ENCODE measurements at regions not wholly inside any gene's neighbourhood (a gene's known extent, or its start where the extent isn't known, plus 50 kb on each side); places are given as distances from the start of the nearest gene placed in this dataset.

DNA sequence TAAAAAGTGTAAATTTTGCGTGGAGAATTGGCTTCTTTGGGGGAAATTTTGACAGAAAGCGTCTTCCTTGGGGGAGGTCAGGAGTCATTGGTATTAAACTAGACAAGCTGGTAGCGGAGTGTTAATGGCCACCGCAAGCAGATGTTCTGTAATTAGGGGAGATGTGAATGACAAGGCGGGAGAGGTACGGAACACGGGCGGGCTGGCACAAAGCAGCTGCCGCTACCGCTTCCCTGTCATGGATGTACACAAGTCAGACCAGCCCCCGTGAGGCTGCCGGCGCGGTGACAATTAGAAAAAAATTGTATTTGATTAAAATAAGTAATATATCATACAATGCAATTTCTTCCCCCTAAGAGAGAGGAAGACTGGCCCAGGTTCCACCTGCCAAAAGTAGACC, 501.6 kb downstream of the VRK1 start:
- no peak for DNase-seq (ENCODE audit: low read depth)

DNA sequence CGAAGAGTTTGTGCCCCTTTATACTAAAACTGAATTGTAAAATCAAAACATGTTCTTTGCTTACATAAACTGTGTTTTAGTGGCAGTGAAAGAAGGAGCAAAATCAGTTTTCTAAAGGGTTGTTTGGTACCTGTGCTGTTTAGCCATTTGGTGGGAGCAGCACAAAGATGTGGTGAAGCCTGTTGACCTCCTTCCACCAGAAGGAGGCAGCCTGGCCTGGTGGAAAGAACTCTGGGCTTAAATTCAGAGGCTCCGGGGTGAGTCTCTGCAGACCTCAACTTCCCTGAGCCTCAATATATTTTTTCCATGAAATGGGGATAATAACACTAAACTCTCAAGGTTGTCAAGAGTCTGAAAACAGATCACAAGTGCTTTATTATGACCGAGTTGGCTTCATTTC, 502.5 kb downstream of the VRK1 start:
- no peak for DNase-seq (ENCODE audit: low read depth)

DNA sequence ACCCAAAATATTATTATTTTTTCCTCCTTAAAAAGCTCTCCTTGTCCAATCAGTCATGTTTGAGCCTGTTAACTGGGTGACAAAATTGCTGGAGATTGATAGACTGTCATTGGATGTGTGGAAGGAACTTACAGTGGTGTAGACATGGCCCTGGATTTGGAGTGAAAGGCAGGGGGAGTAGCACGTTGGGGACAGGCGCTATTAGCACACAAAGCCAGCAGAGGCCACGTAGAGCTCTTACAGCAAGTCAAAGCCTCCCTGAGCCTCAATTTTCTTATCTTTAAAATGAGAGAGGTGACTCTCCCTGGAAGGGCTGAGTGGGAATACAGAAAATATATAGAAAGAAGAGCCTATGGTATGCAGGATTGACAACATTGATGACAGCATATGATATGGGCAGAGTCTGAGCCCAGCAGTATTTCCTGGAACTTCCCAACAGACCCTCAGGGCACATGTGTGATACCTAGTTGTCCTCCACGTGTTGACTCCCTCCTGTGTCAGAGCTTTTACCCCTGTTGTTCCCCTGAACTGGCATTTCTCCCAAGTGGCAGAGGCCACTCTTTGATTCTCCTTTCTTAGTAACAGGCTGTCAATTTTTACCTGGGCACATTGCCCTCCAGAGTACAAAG, 504.9 kb downstream of the VRK1 start:
- DNase-seq (ENCODE audit: low read depth) = no peak

DNA sequence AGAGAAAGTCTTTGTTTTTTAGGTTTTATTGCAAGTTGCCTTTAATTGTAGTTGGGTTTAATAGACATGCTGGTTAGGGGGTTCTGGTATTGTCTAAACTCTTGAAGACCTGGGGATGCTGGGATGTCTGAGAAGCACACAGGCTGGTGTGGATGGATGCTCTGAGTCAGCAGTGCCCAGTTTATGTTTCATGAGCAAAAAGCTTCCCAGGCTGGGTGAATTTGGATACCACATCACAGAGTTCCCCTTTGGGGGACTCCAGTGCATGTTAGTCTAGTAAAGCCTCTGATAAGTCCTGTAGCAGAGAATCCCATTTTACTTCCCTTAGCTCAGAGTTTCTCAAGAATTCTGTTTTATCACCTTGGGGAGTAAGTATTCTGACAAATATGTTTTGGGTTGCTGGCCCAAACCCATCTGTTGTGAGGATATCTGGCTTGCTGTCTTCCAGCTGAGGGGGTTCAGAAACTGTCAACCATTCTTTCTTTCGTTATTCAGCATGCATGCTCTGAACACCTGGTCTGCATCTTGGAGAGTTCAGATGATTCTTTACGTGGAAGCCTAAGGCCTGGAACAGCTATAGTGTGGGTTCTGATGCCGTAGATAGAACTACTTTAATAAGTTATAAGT, 509.1 kb downstream of the VRK1 start:
- no peak for DNase-seq (ENCODE audit: low read depth)

DNA sequence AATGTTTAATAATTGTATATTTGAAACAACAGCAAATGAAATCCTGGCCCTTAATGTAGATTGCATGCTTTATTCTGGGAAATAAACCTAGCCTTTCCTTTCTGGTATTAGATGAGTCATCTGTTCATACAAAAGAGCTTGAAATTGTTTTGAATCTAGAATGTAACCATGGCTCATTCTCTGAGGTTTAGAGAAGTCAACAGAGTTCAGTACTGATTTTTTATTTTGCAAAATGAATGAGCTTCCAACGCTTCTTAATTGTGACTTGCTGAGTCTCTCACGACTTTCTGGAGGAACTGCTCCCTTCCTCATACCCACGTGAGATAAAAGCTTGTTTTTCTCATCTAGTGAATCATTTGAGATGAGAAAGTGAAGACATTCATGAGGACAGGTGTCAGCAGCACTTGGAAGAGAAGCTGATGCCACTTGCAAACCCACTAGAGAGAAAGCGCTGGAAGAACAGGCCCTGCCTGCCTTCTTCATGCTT, 509.6 kb downstream of the VRK1 start:
- DNase-seq (ENCODE audit: low read depth) = no peak

DNA sequence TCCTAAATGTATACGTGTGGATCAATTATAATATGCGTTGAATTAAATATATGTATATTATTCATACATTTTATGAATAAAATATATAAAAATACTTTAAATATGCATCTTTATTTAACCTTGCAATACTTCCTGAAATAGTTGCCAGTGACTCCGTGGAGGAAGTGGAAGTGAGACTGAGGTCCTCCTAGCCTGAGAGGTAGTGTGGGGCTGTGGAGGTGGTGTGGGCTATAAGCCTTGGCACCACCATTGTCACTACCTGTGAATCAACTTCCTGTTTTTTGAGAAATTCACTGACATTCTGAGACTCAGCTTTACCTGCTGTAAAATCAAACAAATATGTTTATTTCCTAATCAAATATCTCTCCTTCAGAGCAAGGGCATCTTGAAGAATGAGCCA, 514.2 kb downstream of the VRK1 start:
- DNase-seq (ENCODE audit: low read depth) = no peak

DNA sequence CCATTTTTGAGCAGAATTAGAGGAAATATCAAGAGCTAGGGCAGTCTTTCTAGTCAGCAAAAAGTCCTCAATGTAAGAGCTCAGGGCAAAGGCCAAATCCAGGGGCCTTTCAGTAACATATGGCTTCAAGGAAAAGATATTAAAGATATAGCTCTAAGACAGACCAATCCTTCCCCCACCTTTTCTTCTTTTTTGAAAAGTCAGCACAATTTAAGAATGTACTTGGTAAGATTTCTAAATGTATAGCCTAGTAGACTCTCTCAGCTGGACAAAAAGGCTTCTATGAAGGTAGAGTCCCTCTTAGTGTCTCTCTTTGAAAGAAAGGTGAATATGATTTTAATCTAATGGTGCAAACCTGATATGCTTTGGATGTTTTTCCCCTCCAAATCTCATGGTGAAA, 515.7 kb downstream of the VRK1 start:
- DNase-seq (ENCODE audit: low read depth) = no peak

DNA sequence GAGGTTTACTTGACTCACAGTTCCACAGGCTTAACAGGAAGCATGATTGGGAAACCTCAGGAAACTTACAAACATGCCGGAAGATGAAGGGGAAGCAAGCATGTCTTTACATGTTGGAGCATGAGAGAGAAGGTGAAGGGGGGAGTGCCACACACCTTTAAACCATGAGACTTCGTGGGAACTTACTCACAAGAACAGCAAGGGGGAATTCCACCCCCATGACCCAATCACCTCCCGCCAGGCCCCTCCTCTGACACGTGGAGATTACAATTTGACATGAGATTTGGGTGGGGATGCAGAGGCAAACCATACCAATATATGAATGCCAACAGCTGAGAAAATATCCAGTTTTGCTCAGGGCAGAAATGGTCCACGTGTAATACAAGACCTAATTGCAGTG, 518.6 kb downstream of the VRK1 start:
- no peak for DNase-seq (ENCODE audit: low read depth)

DNA sequence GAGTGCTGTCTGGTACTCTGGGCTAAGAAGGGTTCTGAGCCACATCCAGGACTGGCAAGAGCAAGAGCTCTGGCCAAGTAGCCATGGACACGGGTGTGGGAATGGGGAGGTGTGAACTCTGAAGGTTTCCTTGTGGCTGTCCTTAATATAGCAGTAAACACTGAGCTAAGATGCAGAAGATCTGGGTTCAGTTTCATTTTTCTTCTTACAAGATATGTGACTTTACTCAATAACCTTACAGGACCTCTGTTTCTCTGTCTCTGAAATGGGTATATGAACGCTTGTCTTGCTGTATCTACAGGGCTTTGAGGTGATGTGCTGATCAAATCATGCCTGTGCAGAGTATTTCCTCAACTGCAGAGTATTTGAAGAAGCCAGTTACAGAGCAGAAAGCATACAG, 521.2 kb downstream of the VRK1 start:
- DNase-seq (ENCODE audit: low read depth) = no peak

DNA sequence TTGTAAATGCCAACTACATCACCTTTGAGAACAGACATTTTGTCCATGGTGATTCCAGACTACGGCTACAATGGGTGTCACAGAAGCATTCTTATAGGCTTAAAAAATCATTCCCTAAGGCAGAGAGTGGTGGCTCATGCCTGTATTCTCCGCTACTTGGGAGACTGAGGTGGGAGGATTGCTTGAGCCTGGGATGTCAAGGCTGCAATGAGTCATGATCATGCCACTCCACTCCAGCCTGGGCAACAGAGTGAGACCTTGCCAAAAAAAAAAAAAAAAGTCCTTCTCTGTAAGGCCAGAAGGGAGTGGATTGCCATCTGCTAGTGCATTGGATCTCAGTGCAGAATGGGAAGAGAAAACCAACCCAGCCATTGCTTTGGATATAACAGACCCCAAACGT, 522.5 kb downstream of the VRK1 start:
- no peak for DNase-seq (ENCODE audit: low read depth)

DNA sequence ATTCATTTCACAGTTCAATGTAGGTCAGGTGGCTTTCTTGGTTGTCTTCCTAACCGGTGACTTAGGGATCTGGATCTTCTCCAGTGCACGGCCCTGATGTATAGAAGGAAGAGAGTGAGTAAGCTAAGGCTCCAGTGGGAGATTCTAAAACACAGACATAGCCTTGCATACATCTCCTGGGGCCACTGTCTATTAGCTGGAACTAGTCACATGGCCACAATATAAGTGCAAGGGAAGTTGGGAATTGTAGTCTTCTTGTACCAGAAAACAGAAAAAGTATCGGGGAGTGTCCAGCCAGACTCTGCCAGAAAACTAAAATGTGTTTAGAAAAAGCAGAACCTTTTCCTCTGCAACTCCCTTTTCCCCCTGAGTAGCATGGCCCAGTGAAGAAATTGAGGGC, 531.6 kb downstream of the VRK1 start:
- DNase-seq (ENCODE audit: low read depth) = no peak

DNA sequence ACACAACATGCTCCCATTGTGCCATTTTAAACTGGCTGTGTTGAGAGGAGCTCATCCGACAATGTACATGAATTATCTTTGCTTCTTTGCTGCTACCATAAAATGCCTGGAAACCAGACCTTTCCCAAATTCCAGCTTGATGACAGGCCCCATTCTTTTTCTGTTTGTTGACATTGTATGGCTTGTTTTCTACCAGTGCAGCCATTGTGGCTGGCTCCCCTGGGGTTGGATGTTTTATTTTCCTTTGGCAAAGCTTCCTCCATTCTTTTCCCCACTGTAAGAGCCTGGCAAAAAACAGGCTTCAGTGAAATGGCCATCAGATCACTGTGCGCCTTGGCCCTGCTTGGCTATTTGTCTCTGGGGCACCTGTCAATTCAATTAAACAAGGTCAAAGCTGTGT, 532.5 kb downstream of the VRK1 start:
- DNase-seq (ENCODE audit: low read depth) = no peak

DNA sequence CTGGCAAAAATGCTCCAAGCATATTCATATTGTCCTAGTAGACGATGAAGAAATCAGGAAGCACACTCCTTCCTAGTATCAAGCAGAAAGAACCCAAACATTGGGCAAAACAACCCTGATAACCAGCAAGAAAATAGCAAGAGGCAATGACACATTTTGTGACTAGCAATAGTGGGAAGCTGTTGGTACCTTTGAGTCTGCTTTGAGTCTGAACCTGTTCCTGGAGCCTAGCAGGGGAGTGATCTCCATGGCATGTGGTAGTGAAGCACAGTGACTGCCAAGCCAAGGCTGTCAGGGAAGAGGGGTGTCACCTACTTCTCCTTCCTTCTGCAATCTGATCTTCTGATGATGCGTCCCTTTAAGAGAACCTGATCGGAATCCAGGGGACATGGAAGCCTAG, 533.9 kb downstream of the VRK1 start:
- DNase-seq (ENCODE audit: low read depth) = no peak

DNA sequence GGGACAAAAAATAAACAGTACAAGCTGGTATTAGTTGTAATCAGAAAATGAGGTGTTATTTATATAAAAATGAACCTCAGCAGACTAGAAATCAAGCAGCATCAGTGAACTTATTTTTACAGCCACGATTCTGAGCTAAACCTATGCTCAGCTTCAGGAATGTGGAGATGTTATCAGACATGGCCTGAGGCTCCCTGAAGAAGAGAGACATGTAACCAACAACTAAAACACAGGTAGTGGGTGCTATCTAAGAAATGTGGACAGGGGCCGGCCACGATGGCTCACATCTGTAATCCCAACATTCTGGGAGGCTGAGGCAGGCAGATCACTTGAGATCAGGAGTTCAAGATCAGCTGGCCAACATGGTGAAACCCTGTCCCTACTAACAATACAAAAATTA, 534.3 kb downstream of the VRK1 start:
- DNase-seq (ENCODE audit: low read depth) = no peak

DNA sequence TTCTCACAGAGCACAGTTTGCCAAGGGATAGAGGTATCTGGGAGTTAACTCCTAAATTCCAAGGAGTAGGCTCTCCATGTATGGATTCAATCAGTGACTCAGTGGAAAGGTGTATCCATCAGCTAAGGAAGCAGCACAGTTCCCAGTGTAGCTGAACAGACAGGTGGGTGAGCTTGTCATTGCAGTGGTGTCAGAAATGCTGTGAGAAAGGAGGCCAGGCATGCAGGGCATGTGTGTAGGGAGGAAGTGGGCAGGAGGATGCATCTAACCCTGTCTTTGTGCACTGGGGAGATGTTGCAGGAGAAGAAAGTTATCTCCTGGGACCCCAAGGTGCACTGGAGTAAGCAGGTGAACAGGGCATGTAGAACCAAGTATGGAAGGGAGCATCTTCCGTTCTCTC, 539.0 kb downstream of the VRK1 start:
- no peak for DNase-seq (ENCODE audit: low read depth)

DNA sequence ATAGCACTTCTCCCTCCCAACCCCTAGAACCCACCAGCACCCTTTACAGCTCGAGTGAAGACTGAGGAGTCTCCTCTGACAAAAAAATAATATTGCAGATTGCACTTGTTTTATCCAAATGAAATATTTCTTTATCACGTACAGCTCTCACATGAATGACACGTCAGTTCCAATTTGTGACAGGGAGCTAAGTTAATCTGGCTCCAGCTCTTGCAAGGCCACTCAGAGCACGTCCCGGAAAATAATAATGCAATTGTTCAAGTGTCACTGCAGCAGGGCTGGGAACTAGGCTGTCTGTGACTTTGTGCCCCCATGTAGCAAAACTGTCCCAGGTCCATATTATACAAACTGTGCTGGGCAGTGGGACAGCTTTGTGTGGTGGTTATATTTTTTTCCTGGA, 539.6 kb downstream of the VRK1 start:
- DNase-seq (ENCODE audit: low read depth) = no peak

DNA sequence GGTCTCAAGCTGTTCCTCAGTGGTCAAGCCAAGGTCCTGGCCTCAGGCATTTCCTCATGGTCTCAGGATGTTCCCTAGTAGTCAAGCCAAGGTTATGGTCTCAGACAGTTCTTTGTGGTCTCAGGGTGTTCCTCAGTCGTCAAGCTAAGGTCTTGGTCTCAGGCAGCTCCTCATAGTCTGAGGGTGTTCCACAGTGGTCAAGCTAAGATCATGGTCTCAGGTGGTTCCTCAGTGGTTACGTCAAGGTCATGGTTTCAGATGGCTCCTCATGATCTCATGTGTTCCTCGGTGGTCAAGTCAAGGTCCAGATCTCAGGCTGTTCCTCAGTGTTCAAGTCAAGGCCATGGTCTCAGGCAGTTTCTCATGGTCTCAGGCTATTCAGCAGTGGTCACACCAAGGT, 540.1 kb downstream of the VRK1 start:
- DNase-seq (ENCODE audit: low read depth) = no peak

DNA sequence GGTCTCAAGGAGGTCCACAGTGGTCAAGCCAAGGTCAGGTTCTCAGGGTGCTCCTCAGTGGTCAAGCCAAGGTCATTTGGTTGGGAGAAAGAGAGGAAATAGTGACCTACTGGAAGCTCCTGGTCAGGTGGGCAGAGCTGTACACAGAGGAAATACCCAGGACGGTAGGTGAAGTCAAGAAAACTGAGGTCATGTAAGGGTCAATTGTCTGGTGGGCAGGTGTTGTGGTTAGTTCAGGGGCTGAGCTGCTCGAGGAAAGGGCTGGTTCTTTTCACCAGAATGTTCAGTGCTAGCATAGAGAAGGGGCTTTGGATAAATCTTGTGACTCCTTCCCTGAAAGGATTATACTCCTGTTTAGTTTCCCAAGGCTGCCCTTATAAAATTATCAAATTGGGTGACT, 540.5 kb downstream of the VRK1 start:
- no peak for DNase-seq (ENCODE audit: low read depth)

DNA sequence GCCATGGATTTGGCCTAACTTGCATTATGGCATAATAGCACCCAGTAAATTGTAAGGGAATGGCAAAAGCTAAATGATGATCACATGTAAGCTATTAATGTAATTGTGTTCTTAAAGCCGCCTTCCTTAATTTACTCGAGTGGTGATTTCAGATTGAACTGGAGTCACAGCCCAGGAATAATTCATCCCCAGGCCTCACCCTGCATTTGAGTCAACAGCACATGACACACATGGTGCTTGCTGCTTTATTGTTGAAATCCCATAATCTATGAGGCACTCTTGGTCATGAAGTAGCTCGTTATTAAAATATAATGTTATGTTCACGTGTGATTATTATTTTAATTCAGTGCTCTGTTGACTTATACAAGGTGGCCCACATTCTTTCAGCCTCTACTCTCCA, 547.5 kb downstream of the VRK1 start:
- no peak for DNase-seq (ENCODE audit: low read depth)

DNA sequence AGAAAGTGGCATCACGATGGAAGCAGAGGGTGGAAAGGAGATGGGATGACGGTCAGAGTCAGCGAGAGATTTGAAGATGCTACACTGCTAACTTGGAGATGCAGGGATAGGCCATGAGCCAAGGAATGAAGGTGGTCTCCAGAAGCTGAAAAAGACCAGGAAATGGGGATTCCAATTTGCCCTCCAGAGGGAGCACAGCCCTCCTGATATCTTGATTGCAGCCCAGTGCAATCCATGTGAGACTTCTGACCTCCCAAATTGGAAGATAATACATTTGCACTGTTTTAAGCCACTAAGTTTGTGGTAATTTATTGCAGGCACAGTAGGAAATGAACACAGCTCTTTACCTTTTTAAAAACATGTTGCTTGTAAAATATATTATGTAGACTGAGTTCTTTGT, 549.5 kb downstream of the VRK1 start:
- no peak for DNase-seq (ENCODE audit: low read depth)

DNA sequence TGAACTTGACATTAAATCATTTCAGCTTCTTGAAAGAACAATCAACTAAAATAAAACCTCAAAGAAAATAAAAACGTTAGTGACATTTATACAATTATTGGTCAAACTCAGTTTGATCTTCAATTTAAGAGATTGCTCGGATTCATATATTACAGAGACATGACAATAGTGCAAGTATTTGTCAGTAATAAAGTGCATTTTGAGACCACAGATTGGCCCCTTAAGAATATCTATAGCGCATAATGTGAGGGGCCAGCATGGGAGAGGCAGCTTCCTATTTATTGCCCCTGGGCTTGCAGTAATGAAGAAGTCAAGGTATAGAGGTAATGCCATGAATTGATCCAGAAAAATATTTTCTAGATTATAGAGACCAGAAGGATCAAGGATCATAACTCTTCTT, 552.3 kb downstream of the VRK1 start:
- no peak for DNase-seq (ENCODE audit: low read depth)

DNA sequence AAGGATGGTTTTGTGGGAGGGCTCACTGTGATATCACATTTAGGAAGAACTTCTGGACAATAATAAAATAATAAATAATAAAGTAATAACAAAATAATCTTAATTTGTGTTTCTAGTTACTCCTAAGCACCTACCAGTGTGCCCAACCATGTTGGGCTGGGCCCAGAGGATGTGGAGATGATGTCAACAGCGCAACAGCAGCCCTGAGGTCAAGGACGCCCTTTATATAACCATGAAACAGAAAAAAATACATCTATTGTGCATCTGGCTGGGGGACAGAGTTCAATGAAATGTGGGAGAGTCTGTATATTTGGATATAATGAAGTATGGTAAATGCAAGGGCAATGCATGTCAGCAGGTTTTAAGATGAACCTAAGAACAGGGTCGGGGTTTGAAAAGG, 552.8 kb downstream of the VRK1 start:
- no peak for DNase-seq (ENCODE audit: low read depth)

DNA sequence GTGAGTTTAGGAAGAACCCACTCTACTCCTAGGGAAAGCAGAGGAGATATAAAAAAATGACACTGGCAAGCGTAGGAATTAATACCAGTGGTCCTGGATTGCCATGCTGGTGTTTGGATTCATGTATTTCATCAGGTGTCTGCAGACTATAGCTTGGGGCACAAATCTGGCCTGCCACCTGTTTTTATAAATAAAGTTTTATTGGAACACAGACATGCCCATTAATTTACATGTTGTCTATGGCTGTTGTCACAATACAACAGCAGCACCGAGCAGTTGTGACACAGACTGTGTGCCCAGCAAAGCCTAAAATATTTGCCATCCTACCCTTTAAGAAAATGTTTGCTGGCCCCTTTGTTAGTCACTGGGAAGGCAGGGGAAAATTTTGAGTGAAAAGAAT, 553.2 kb downstream of the VRK1 start:
- DNase-seq (ENCODE audit: low read depth) = no peak

Data from stimulated activated CD8-positive, alpha-beta memory T cell treated with anti-CD3 and anti-CD28 coated beads, Interleukin-4, amount 100 ng/mL, for 24 hours (primary cell).